Liver (tissue), 8 donors: ENCODE measurements at regions not wholly inside any gene's neighbourhood (a gene's known extent, or its start where the extent isn't known, plus 50 kb on each side); places are given as distances from the start of the nearest gene placed in this dataset.

Experiments used
- DNase-seq: peaks from one replicate; pipeline ENCODE4 v3.0.0-alpha.2; 2017; ENCODE audit warnings: low spot score
- H3K27ac ChIP-seq, 2 donors: one replicate each; pipeline ENCODE4 v1.7.0; 2013; ENCODE audit warnings: inconsistent platforms in 2 of 2, low read length in 2 of 2, control low read depth in 1 of 2, low read depth in 1 of 2, mild to moderate bottlenecking in 1 of 2
- H3K27me3 ChIP-seq, 4 donors: one replicate each; pipeline versions ENCODE4 v1.6.1 to v1.7.0; 2013; ENCODE audit warnings: low read length in 3 of 4, inconsistent platforms in 1 of 4, mild to moderate bottlenecking in 1 of 4, moderate library complexity in 1 of 4; ENCODE audit not compliant: control insufficient read depth in 4 of 4, insufficient read depth in 4 of 4
- H3K36me3 ChIP-seq, 4 donors: one replicate each; pipeline versions ENCODE4 v1.6.1 to v1.7.0; 2013; ENCODE audit warnings: low read length in 3 of 4, mild to moderate bottlenecking in 3 of 4, low read depth in 1 of 4, moderate library complexity in 1 of 4; ENCODE audit not compliant: control insufficient read depth in 4 of 4, insufficient read depth in 3 of 4
- H3K4me1 ChIP-seq, 4 donors: one replicate each; pipeline versions ENCODE4 v1.6.1 to v1.7.0; 2013; ENCODE audit warnings: low read length in 3 of 4, mild to moderate bottlenecking in 3 of 4, moderate library complexity in 1 of 4; ENCODE audit not compliant: control insufficient read depth in 4 of 4, insufficient read depth in 4 of 4
- H3K4me3 ChIP-seq, 3 donors: one replicate each; pipeline versions ENCODE4 v1.6.1 to v1.7.0; 2013; ENCODE audit warnings: low read length in 3 of 3, control low read depth in 1 of 3, low read depth in 1 of 3, mild to moderate bottlenecking in 1 of 3
- H3K9ac ChIP-seq, 2 donors: one replicate each; pipeline ENCODE4 v1.7.0; 2013; ENCODE audit warnings: low read length in 2 of 2, mild to moderate bottlenecking in 2 of 2, moderate library complexity in 2 of 2, control low read depth in 1 of 2, low read depth in 1 of 2
- H3K9me3 ChIP-seq, 4 donors: one replicate each; pipeline versions ENCODE4 v1.6.1 to v1.7.0; 2013; ENCODE audit warnings: low read length in 3 of 4; ENCODE audit not compliant: control insufficient read depth in 4 of 4
- EGR1 ChIP-seq, 2 donors: IDR thresholded peaks; 2 replicates each; pipeline ENCODE4 v1.6.1; 2016 to 2018; ENCODE audit warnings: antibody characterized with exemption in 2 of 2, low read depth in 2 of 2
- FOXA1 ChIP-seq: IDR thresholded peaks from 2 replicates; pipeline ENCODE4 v1.6.1; 2016; ENCODE audit warnings: antibody characterized with exemption
- FOXA2 ChIP-seq: IDR thresholded peaks from 2 replicates; pipeline ENCODE4 v1.6.1; 2016; ENCODE audit warnings: antibody characterized with exemption
- GABPA ChIP-seq, 2 donors: IDR thresholded peaks in 1 of 2; conservative IDR thresholded peaks in 1 of 2; 2 replicates each; pipeline ENCODE4 v1.6.1; 2016; ENCODE audit warnings: antibody characterized with exemption in 2 of 2, mild to moderate bottlenecking in 1 of 2, moderate library complexity in 1 of 2
- HNF4G ChIP-seq: IDR thresholded peaks from 2 replicates; pipeline ENCODE4 v1.6.1; 2016; ENCODE audit warnings: antibody characterized with exemption
- JUND ChIP-seq, 2 donors: IDR thresholded peaks; 2 replicates each; pipeline ENCODE4 v1.6.1; 2016; ENCODE audit warnings: antibody characterized with exemption in 2 of 2
- NR2F2 ChIP-seq: IDR thresholded peaks from 2 replicates; pipeline ENCODE4 v1.6.1; 2016; ENCODE audit warnings: antibody characterized with exemption
- RAD21 ChIP-seq, 2 donors: IDR thresholded peaks; 2 replicates each; pipeline ENCODE4 v1.6.1; 2016; ENCODE audit warnings: antibody characterized with exemption in 2 of 2, mild to moderate bottlenecking in 2 of 2
- RXRA ChIP-seq, 2 donors: IDR thresholded peaks; 2 replicates each; pipeline ENCODE4 v1.6.1; 2017 to 2018; ENCODE audit warnings: antibody characterized with exemption in 2 of 2, mild to moderate bottlenecking in 1 of 2
- SP1 ChIP-seq: IDR thresholded peaks from 2 replicates; pipeline ENCODE4 v1.6.1; 2018; ENCODE audit warnings: antibody characterized with exemption, mild to moderate bottlenecking
- YY1 ChIP-seq: IDR thresholded peaks from 2 replicates; pipeline ENCODE4 v1.6.1; 2016; ENCODE audit warnings: antibody characterized with exemption, mild to moderate bottlenecking
- WGBS: extraction: QIAGEN DNeasy Blood & Tissue Kit; methylation state at CpG from one replicate; pipeline ENCODE4 v1.1.7; 2013; 5-methylcytosine and 5-hydroxymethylcytosine counted together
- TF ChIP-seq, protein P1 (sequence below): IDR thresholded peaks from 2 replicates; pipeline ENCODE4 v1.6.1; 2016; ENCODE audit warnings: antibody characterized with exemption
- TF ChIP-seq, protein P2 (sequence below): IDR thresholded peaks from 2 replicates; pipeline ENCODE4 v1.6.1; 2016; ENCODE audit warnings: antibody characterized with exemption
- TF ChIP-seq, protein P3 (sequence below): IDR thresholded peaks from 2 replicates; pipeline ENCODE4 v1.6.1; 2016; ENCODE audit warnings: antibody characterized with exemption
- TF ChIP-seq, protein P4 (sequence below): IDR thresholded peaks from 2 replicates; pipeline ENCODE4 v1.6.1; 2016; ENCODE audit warnings: antibody characterized with exemption, mild to moderate bottlenecking
- TF ChIP-seq, protein P5 (sequence below): fragments of 150-350 bp; IDR thresholded peaks from 2 replicates; pipeline ENCODE4 v1.5.1; 2017; ENCODE audit warnings: improper control_type of control experiment, low read depth, low read length; ENCODE audit not compliant: missing input control
- donor health status: healthy.
- donor health status: healthy.
- donor health status: healthy.
- donor health status: healthy.
- donor health status: healthy.

DNA sequence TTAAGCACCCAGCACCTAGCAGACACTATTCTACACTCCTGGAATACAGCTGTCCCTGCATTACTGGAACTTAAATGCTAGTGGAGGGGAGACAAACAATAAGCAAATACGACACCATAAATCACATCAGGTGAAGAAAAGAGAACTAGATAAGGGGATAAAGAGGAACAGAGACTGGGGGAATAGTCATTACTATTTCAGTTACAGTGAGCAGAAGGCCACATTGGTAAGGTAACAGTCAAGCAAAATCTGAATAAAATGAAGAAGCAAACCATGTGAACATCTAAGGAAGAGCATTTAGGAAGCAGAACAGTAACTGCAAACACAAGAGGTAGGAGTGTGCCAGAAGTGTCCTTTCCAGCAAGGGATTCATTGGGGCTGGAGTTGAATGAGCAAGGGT lies 77.0 kb upstream of the PTPRM start:
- no peak overlapping the region for H3K4me3 ChIP-seq
- H3K27me3 ChIP-seq, result peaks cover 0 to 4% (median 0%) of the 10 kb centered on the region in 4 donors
- no peak overlapping the region for H3K27ac ChIP-seq
- no peak for DNase-seq
- WGBS, result 84% methylated on average over 1 of the region's 1 CpG
- no peak overlapping the region for H3K9ac ChIP-seq
- no peaks in the 10 kb centered on the region for H3K36me3 ChIP-seq
- H3K9me3 ChIP-seq, result no peaks in the 10 kb centered on the region
- no peaks in the 10 kb centered on the region for H3K4me1 ChIP-seq
- TF ChIP-seq SP1, result no peak
- TF ChIP-seq, protein P1, sequence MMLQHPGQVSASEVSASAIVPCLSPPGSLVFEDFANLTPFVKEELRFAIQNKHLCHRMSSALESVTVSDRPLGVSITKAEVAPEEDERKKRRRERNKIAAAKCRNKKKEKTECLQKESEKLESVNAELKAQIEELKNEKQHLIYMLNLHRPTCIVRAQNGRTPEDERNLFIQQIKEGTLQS, result no peak
- no peak for TF ChIP-seq RAD21 (IDR thresholded peaks at IDR 0.05)
- TF ChIP-seq GABPA (IDR thresholded peaks at IDR 0.05 in 1 of 2, conservative IDR thresholded peaks at IDR 0.05 in 1 of 2), result no peak
- TF ChIP-seq, protein P2, sequence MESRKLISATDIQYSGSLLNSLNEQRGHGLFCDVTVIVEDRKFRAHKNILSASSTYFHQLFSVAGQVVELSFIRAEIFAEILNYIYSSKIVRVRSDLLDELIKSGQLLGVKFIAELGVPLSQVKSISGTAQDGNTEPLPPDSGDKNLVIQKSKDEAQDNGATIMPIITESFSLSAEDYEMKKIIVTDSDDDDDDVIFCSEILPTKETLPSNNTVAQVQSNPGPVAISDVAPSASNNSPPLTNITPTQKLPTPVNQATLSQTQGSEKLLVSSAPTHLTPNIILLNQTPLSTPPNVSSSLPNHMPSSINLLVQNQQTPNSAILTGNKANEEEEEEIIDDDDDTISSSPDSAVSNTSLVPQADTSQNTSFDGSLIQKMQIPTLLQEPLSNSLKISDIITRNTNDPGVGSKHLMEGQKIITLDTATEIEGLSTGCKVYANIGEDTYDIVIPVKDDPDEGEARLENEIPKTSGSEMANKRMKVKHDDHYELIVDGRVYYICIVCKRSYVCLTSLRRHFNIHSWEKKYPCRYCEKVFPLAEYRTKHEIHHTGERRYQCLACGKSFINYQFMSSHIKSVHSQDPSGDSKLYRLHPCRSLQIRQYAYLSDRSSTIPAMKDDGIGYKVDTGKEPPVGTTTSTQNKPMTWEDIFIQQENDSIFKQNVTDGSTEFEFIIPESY, result no peak
- no peak for TF ChIP-seq HNF4G
- TF ChIP-seq, protein P3, sequence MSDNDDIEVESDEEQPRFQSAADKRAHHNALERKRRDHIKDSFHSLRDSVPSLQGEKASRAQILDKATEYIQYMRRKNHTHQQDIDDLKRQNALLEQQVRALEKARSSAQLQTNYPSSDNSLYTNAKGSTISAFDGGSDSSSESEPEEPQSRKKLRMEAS, result no peak
- TF ChIP-seq YY1, result no peak
- TF ChIP-seq NR2F2, result no peak
- TF ChIP-seq FOXA1, result no peak
- no peak for TF ChIP-seq FOXA2
- TF ChIP-seq RXRA (IDR thresholded peaks at IDR 0.05), result no peak
- TF ChIP-seq, protein P4, sequence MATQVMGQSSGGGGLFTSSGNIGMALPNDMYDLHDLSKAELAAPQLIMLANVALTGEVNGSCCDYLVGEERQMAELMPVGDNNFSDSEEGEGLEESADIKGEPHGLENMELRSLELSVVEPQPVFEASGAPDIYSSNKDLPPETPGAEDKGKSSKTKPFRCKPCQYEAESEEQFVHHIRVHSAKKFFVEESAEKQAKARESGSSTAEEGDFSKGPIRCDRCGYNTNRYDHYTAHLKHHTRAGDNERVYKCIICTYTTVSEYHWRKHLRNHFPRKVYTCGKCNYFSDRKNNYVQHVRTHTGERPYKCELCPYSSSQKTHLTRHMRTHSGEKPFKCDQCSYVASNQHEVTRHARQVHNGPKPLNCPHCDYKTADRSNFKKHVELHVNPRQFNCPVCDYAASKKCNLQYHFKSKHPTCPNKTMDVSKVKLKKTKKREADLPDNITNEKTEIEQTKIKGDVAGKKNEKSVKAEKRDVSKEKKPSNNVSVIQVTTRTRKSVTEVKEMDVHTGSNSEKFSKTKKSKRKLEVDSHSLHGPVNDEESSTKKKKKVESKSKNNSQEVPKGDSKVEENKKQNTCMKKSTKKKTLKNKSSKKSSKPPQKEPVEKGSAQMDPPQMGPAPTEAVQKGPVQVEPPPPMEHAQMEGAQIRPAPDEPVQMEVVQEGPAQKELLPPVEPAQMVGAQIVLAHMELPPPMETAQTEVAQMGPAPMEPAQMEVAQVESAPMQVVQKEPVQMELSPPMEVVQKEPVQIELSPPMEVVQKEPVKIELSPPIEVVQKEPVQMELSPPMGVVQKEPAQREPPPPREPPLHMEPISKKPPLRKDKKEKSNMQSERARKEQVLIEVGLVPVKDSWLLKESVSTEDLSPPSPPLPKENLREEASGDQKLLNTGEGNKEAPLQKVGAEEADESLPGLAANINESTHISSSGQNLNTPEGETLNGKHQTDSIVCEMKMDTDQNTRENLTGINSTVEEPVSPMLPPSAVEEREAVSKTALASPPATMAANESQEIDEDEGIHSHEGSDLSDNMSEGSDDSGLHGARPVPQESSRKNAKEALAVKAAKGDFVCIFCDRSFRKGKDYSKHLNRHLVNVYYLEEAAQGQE, result no peak

DNA sequence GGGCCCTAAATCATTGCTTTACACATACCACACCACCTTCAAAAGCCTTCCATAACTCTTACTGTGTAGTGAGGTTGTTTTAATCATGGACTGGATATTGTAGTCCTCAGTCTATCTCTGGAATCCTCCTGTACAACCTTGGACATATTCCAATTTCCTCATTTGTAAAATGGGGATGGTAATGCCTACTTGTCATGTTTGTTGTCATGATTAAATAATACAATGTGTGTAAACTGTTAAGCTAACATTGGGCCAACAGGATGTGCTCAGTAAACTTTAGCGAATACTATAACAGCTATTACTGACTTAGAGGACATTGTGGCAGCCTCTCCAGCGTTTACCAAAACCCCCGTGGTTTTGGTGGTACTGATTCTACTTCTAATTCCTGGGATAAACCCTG lies 74.7 kb upstream of the PTPRM start:
- Histone ChIP-seq H3K9me3 (no peaks in the 10 kb centered on the region), H3K36me3 (no peaks in the 10 kb centered on the region), H3K4me1 (no peaks in the 10 kb centered on the region), H3K4me3 (no peak overlapping the region), H3K27ac (no peak overlapping the region), H3K27me3 (peaks cover 0 to 7% (median 0%) of the 10 kb centered on the region in 4 donors), H3K9ac (no peak overlapping the region)
- no peak for DNase-seq
- 78% methylated on average over 3 of the region's 3 CpGs for WGBS
- TF ChIP-seq, protein P2, result no peak
- TF ChIP-seq, protein P1, result no peak
- TF ChIP-seq, protein P5, sequence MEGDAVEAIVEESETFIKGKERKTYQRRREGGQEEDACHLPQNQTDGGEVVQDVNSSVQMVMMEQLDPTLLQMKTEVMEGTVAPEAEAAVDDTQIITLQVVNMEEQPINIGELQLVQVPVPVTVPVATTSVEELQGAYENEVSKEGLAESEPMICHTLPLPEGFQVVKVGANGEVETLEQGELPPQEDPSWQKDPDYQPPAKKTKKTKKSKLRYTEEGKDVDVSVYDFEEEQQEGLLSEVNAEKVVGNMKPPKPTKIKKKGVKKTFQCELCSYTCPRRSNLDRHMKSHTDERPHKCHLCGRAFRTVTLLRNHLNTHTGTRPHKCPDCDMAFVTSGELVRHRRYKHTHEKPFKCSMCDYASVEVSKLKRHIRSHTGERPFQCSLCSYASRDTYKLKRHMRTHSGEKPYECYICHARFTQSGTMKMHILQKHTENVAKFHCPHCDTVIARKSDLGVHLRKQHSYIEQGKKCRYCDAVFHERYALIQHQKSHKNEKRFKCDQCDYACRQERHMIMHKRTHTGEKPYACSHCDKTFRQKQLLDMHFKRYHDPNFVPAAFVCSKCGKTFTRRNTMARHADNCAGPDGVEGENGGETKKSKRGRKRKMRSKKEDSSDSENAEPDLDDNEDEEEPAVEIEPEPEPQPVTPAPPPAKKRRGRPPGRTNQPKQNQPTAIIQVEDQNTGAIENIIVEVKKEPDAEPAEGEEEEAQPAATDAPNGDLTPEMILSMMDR, result no peak
- TF ChIP-seq JUND (IDR thresholded peaks at IDR 0.05) (no peak), GABPA (IDR thresholded peaks at IDR 0.05 in 1 of 2, conservative IDR thresholded peaks at IDR 0.05 in 1 of 2) (no peak), RAD21 (IDR thresholded peaks at IDR 0.05) (no peak), NR2F2 (no peak), RXRA (IDR thresholded peaks at IDR 0.05) (no peak), FOXA1 (no peak), EGR1 (IDR thresholded peaks at IDR 0.05; ENCODE audit: low read depth in 2 of 2) (no peak), YY1 (no peak), SP1 (no peak), HNF4G (no peak), FOXA2 (no peak)
- TF ChIP-seq, protein P4, result no peak
- TF ChIP-seq, protein P3, result no peak
